ENCODE measurements at regions not wholly inside any gene's neighbourhood (a gene's known extent, or its start where the extent isn't known, plus 50 kb on each side); places are given as distances from the start of the nearest gene placed in this dataset.

GRCh38 chr11:116698080-116698479 is 74.7 kb downstream of the BUD13 start:
- no peak for TF ChIP-seq CTCF (IDR thresholded peaks at IDR 0.05)

GRCh38 chr11:116697639-116698038 is 75.1 kb downstream of the BUD13 start:
- no peak for TF ChIP-seq CTCF (IDR thresholded peaks at IDR 0.05)

GRCh38 chr11:116697011-116697410 is 75.8 kb downstream of the BUD13 start:
- TF ChIP-seq CTCF (IDR thresholded peaks at IDR 0.05) = no peak

DNA sequence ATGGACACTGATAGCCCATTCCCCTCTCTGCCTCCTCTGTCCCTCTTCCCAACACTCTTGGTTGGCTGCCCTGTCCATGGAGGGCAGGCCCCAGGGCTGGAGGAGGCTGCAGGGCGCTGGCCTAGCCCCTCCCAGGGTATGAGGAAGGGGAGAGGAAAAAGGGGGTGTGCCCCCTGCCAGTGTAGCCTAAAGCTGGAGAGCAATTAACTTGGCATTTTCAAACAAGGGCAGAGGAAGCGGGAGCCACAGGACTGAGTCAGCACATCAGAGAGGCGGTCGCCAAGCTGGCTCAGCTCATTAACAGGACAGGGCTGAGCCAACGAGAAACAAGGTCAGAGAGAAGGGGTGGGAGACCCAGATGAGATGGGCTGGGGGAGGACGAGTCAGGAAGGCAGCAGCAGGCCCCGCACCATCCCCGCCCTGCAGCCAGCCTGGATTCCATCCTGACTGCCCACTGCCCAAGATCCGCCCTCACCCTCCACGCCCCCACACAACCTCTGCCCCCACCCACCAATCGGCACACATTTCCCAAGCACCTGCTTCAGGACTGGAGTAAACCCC is 76.3 kb downstream of the BUD13 start:
- TF ChIP-seq CTCF (IDR thresholded peaks at IDR 0.05) = no peak

- no peak for TF ChIP-seq CTCF (IDR thresholded peaks at IDR 0.05)
These were observed 77.0 kb downstream of the BUD13 start for GRCh38 chr11:116695657-116696254.

DNA sequence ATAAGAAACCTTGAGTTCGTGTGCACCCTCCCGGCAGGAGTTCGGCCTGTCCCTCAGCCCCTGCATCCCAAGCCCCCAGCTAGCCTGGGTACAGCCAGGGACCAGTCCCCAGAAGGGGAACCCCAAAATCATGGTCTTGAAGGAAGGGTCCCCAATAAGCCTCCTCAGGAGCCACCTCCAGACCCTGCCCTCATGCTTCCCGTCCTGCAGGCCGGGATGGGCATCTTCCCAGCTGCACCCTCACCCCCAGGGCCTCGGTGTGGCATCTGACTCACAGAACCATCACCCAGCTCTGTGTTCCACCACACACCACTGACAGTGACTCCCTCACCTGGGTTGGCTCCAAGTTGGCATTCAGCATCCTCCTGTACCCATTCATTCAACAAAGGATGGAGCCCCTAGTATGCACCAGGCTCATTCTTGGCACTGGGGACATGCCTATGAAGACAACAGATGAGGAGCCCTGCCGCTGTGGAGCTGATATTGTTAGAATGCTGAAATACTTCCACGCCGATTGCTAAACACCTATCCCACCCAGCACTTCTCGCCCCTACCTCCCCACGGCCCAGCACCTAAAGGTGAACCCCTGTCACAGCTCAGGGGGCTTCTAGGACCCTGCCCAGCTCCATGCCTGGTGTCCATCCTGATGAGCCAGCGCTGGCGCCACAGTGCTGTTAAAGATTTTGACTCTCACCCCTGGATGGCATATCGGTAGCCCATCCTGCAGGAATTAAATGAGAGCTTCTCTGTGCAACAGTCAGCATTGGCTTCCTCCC is 77.8 kb downstream of the BUD13 start:
- TF ChIP-seq CTCF (IDR thresholded peaks at IDR 0.05) = no peak

DNA sequence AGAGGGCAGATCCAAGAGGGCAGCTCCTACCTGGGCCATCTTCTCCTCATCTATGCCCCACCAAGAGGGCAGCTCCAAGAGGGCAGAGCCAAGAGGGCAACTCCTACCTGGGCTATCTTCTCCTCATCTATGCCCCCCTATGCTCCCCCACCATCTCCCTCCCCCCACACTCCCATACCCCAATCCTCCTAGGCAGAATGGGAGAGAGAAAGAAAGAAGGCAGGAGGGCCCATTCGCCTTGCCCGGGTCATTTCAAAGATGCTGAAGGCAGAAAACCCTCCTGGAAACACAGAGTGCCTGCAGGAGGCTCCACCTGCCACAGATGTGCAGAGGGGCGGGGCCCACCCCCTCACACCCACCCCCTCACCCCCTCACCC is 78.5 kb downstream of the BUD13 start:
- TF ChIP-seq CTCF (IDR thresholded peaks at IDR 0.05) = no peak

Measured in LNCAP (cell line).